Spinal cord (tissue), 9 donors: ENCODE measurements at regions not wholly inside any gene's neighbourhood (a gene's known extent, or its start where the extent isn't known, plus 50 kb on each side); places are given as distances from the start of the nearest gene placed in this dataset.
"Not testable (repeated sequence)": the region's sequence is repeated elsewhere in the genome, so short reads cannot be mapped to it uniquely, and the experiment has no call there.

Experiments used
- DNase-seq, 6 donors: peaks; one replicate each; pipeline versions ENCODE4 v3.0.0 to v3.0.0-alpha.2; 2013 to 2015; ENCODE audit warnings: low spot score in 6 of 6, low read depth in 4 of 6
- H3K27ac ChIP-seq: one replicate; pipeline ENCODE4 v1.5.1; 2013; ENCODE audit warnings: low read depth, low read length, control low read depth
- H3K27me3 ChIP-seq: one replicate; pipeline ENCODE4 v1.6.1; 2013; ENCODE audit warnings: low read length; ENCODE audit not compliant: control insufficient read depth, insufficient read depth
- H3K36me3 ChIP-seq: one replicate; pipeline ENCODE4 v1.6.1; 2013; ENCODE audit warnings: low read length; ENCODE audit not compliant: control insufficient read depth, insufficient read depth
- H3K4me1 ChIP-seq: one replicate; pipeline ENCODE4 v1.6.1; 2013; ENCODE audit warnings: low read length; ENCODE audit not compliant: control insufficient read depth, insufficient read depth
- H3K4me3 ChIP-seq: one replicate; pipeline ENCODE4 v1.5.1; 2013; ENCODE audit warnings: low read depth, low read length, control low read depth
- H3K9me3 ChIP-seq: one replicate; pipeline ENCODE4 v1.6.1; 2013; ENCODE audit warnings: low read length; ENCODE audit not compliant: control insufficient read depth, insufficient read depth
- WGBS: methylation state at CpG from one replicate; pipeline ENCODE4 v1.1.5; 2013; ENCODE audit warnings: missing lambda C conversion rate; ENCODE audit not compliant: insufficient coverage; 5-methylcytosine and 5-hydroxymethylcytosine counted together
- donor health status: healthy.

- no peak overlapping the region for H3K27ac ChIP-seq
- H3K4me3 ChIP-seq: no peak overlapping the region
- no peaks in the 10 kb centered on the region for H3K36me3 ChIP-seq
- H3K4me1 ChIP-seq: peaks cover 3% of the 10 kb centered on the region
- DNase-seq: no peak
- no peaks in the 10 kb centered on the region for H3K27me3 ChIP-seq
- no peaks in the 10 kb centered on the region for H3K9me3 ChIP-seq
- WGBS: 94% methylated on average over 4 of the region's 7 CpGs
These were observed 536.1 kb downstream of the XYLT1 start for GRCh38 chr16:16934660-16935059.

DNA sequence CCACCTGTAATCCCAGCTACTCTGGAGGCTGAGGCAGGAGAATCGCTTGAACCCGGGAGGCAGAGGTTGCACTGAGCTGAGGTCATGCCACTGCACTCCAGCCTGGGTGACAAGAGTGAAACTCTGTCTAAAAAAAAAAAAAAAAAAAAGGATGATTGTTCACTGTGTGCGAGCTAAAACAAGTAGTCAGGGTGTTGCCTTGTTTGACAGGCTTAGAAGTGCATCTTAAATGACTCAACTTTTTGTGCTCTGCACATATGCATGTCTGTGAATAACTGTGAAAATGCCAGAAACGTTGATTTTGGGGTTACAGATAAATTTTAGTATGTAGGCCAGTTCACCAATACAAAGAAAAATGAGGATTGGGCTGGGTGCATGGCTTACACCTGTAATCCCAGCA lies 534.9 kb downstream of the XYLT1 start:
- H3K36me3 ChIP-seq, DNase-seq, H3K27ac ChIP-seq, H3K4me1 ChIP-seq, H3K27me3 ChIP-seq, H3K9me3 ChIP-seq, H3K4me3 ChIP-seq: not testable (repeated sequence)
- WGBS: 94% methylated on average over 2 of the region's 4 CpGs

- H3K27ac ChIP-seq: no peak overlapping the region
- H3K27me3 ChIP-seq: no peaks in the 10 kb centered on the region
- H3K4me3 ChIP-seq: no peak overlapping the region
- H3K4me1 ChIP-seq: peaks cover 3% of the 10 kb centered on the region
- H3K36me3 ChIP-seq: no peaks in the 10 kb centered on the region
- no peaks in the 10 kb centered on the region for H3K9me3 ChIP-seq
- WGBS: 50% methylated on average over 1 of the region's 2 CpGs
- peak in 2 of 6 donors; percentile 78 to 79 for DNase-seq
These were observed 533.2 kb downstream of the XYLT1 start for GRCh38 chr16:16937576-16937975.

GRCh38 chr16:16938009-16938408 lies 532.8 kb downstream of the XYLT1 start:
- no peak for DNase-seq
- no CpG with 5 or more reads among the region's 4 CpGs for WGBS
- no peak overlapping the region for H3K4me3 ChIP-seq
- H3K36me3 ChIP-seq: no peaks in the 10 kb centered on the region
- H3K9me3 ChIP-seq: no peaks in the 10 kb centered on the region
- H3K27ac ChIP-seq: no peak overlapping the region
- H3K27me3 ChIP-seq: no peaks in the 10 kb centered on the region
- peaks cover 3% of the 10 kb centered on the region for H3K4me1 ChIP-seq

DNA sequence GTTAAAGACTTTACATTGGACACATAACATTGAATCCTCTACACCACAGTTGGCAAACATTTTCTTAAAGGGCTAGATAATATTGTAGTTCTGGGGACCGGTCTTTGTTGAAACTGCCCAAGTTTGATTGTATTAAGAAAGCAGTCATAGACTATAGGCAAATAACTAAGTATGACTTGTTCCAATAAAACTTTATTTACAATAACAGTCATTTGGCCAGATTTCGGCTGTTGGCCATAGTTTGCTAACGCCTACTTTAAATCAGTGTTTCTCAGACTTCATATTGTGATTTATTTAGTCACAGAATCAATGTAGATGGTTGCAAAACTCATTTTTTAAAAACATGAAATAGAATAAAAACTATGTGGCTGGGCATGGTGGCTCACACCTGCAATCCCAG lies 531.8 kb downstream of the XYLT1 start:
- Histone ChIP-seq H3K4me1 (peaks cover 3% of the 10 kb centered on the region), H3K36me3 (no peaks in the 10 kb centered on the region), H3K9me3 (no peaks in the 10 kb centered on the region), H3K27ac (no peak overlapping the region), H3K27me3 (no peaks in the 10 kb centered on the region), H3K4me3 (no peak overlapping the region)
- no peak for DNase-seq
- no CpG with 5 or more reads among the region's 3 CpGs for WGBS

- no peaks in the 10 kb centered on the region for H3K27me3 ChIP-seq
- peak in 1 of 6 donors; percentile 62 for DNase-seq
- no peak overlapping the region for H3K27ac ChIP-seq
- WGBS: 42% methylated on average over 6 of the region's 7 CpGs
- H3K9me3 ChIP-seq: no peaks in the 10 kb centered on the region
- H3K36me3 ChIP-seq: no peaks in the 10 kb centered on the region
- H3K4me1 ChIP-seq: peaks cover 3% of the 10 kb centered on the region
- H3K4me3 ChIP-seq: no peak overlapping the region
These were observed 530.4 kb downstream of the XYLT1 start for GRCh38 chr16:16940351-16940750.

GRCh38 chr16:16942849-16943248 lies 527.9 kb downstream of the XYLT1 start:
- not testable (repeated sequence) for H3K4me1 ChIP-seq, H3K9me3 ChIP-seq, H3K27me3 ChIP-seq, H3K4me3 ChIP-seq, H3K36me3 ChIP-seq, DNase-seq, H3K27ac ChIP-seq
- WGBS: 90% methylated on average over 5 of the region's 6 CpGs

DNA sequence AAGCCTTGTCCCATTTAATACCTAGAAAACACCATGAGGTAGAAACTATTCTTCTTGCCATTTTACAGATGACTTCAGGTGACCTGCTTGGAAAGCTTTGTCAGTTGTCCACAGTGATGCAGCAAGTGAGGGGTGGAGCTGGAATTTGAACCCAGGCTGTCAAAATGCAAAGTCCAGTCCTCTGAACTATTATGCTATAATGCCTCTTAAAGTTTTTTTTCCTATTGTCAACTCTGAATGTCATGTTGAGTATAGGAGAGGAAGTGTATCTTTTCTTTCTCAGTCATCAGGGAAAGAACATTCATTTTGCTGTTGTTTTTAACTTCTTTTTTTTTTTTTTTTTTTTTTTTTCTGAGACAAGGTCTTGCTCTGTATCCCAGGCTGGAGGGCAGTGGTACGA lies 525.6 kb downstream of the XYLT1 start:
- H3K4me1 ChIP-seq: no peaks in the 10 kb centered on the region
- no peaks in the 10 kb centered on the region for H3K36me3 ChIP-seq
- H3K4me3 ChIP-seq: no peak overlapping the region
- WGBS: 100% methylated on average over 1 of the region's 1 CpG
- no peaks in the 10 kb centered on the region for H3K9me3 ChIP-seq
- H3K27me3 ChIP-seq: no peaks in the 10 kb centered on the region
- no peak overlapping the region for H3K27ac ChIP-seq
- no peak for DNase-seq

DNA sequence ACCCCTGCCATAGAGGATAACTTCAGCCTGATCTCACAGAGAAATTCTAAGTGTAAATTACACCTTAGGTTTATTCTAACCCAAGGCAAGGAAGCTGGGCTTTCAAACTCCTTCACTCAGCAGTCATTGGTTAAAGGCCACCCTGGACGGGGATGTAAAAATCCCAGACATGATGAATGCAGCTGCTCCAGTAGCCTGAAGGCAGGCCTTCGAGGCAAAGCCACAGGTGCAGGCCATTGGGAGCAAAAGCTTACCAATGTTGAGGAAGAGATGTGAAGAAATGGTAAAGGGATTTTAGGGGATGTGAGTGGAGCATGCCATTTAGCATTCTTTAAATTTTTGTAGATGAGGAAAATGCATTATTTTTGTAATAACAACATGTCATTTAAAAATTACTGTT lies 514.4 kb downstream of the XYLT1 start:
- H3K27me3 ChIP-seq: no peaks in the 10 kb centered on the region
- WGBS: 88% methylated on average over 2 of the region's 2 CpGs
- no peaks in the 10 kb centered on the region for H3K4me1 ChIP-seq
- no peaks in the 10 kb centered on the region for H3K9me3 ChIP-seq
- no peak overlapping the region for H3K4me3 ChIP-seq
- DNase-seq: no peak
- H3K36me3 ChIP-seq: no peaks in the 10 kb centered on the region
- no peak overlapping the region for H3K27ac ChIP-seq

DNA sequence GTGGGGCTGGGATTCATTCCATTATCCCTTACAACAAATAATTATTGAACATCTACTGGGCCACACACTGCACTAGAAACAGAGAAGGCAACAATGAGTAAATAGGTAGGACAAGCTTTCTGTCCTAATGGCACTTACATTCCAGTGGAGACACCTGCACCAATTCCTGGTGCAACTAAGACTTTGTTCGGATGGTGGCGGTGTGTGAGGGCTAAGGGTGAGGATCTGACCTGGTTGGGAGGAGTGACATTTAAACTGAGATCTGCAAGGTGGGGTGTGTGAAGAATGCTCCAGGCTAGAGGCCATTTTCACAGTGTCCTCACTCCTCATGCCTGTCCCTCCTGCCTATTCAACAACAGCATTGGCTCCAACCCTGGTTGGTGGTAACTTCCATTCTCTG lies 510.0 kb downstream of the XYLT1 start:
- no peak for DNase-seq
- no peak overlapping the region for H3K4me3 ChIP-seq
- 100% methylated on average over 2 of the region's 2 CpGs for WGBS

More for the DNA sequence above, 510.0 kb downstream of the XYLT1 start:
- Histone ChIP-seq H3K27ac (no peak overlapping the region), H3K36me3 (no peaks in the 10 kb centered on the region), H3K9me3 (no peaks in the 10 kb centered on the region), H3K4me1 (no peaks in the 10 kb centered on the region), H3K27me3 (no peaks in the 10 kb centered on the region)
